GM21515 (cell line): ENCODE measurements at regions not wholly inside any gene's neighbourhood (a gene's known extent, or its start where the extent isn't known, plus 50 kb on each side); places are given as distances from the start of the nearest gene placed in this dataset.

Experiments
- ATAC-seq: cut with Tn5 transposase; IDR thresholded peaks from one replicate; pipeline ENCODE4 v1.9.1; 2021; ENCODE audit not compliant: unreplicated experiment

DNA sequence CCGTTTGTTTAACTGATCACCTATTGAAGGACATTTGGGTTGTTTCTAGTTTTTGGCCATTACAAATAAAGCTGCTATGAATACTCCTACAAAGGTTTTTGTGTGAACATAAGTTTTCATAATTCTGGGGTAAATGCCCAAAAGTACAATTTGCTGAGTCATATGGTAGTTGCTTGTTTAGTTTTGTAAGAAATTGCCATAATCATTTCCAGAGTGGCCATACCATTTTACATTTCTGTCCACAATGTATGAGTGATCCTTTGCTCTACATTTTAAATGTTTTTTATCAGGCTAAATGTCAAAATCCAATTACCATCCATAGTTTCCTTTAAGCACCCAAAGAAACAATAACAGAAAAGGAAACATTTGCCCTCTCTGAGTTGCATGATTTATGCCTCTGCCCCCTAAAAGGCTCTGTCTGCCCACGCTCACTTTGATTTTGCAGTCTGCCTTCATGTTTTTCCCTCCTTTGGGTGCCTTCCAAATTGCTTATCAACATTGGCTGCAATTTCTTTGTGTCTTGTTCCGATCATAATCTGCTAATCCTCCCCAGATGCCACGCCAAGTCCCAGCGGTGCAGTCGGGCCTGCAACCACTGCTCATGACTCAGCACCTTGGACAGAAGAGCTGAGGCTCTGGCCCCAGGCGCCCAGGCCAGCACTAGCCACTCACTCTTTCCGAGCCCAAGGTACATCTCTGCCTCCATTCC lies 339.2 kb downstream of the PIK3R1 start:
- no peak for ATAC-seq

DNA sequence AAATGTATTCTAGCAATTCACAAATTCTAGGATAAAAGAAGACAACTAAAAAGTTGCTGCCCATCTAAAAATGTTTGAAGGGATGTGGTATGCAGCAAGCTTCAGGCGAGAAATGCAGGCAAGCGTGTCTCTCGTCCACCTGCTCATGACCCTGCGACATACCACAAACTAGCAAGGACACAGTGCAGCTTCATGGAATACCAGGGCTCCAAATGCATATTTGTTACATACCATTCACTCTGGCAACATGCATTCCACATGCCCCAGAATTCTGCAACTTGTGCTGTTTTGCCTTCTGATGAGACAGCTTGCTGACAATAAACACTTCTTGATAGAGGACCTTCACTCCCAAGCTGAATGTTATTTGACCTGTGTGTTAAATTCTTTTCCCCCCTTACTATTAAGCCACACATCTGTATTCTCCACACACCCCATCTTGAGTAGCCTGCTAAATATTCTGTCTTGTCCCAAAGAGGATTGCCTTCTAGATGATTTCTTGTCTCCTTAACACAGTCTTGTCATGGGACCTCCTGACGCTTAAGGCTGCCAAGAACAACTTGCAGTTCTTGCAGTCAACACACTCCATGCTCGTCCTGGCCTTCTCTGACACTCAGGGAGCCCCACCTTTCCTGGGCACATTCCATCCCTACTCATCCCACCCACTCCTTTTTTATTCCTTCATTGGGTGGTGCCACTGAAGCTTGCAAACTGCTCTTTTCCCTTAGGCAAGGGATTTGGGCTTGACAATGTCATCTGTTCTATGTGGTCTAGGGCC lies 340.5 kb downstream of the PIK3R1 start:
- ATAC-seq = no peak

DNA sequence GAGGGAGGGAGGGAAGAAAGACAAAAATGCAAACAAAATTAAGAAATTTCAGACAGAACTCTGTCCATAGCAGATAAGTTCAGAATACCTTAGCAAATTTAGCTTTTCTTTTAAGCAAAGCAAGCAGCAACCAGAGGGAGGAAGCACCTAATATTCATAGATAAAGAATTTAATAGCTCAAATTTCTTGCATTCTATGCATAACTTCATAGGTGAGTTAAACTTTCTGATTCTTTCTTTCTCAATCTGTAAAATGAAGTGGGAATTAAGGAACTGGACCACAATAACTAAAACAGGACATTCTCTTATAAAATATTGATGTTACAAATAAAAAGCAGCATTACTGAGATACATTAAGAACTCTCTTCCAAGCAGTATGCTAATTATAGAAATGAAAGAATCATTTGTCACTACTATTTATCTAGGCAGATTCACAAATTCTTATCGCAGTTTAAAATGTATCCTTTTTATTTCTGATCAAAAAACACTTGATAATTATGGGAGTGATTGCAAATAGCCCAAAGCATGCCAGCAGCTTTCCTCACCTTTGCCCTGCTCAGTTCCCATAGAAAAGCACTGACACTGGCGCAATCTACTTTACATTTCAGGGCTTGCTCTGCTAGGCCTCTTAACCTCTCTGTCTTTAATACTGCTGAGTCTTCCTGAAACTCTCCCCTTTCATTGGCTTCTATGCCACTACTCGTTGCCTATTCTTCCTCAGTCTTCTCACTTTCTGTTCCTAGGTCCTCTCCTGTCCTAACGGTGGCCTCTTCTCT lies 341.8 kb downstream of the PIK3R1 start:
- ATAC-seq = no peak

DNA sequence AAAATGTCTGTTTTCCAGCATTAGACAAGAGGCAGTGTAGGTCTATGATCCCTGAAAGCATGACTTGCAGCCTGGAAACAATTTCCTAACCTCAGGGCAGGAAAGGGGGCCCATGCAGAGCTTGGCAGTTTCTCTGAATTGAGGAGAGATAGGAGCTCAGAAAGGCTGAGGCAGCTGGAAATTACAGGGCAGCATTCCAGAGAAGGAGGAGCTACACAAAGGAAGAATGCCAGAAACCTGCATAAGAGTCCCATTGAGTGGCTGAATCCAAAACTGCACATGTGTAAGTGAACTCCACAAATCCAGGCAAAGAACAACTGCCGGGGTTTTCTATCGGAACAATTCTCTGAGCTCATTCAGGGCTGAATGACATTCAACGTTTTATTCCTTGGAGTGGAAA lies 346.8 kb downstream of the PIK3R1 start:
- ATAC-seq = no peak

DNA sequence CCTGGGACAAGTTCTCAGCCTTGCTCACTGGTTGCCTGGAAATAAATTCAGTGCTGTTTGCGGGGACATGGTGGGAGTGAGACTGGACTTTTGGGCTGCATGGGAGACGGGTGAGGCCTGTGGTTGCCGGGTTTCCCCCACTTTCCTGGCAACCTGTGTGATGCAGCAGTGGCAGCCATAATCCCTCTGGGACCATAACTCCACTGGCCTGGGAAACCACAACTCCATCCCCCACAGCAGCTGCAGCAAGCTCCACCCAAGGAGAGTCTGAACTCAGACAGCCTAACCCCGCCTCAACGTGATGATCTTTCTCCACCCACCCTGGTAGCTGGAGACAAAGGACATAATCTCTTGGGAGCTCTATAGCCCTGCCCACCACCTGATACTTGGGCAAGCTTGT lies 349.9 kb downstream of the PIK3R1 start:
- peak; percentile 52 for ATAC-seq

DNA sequence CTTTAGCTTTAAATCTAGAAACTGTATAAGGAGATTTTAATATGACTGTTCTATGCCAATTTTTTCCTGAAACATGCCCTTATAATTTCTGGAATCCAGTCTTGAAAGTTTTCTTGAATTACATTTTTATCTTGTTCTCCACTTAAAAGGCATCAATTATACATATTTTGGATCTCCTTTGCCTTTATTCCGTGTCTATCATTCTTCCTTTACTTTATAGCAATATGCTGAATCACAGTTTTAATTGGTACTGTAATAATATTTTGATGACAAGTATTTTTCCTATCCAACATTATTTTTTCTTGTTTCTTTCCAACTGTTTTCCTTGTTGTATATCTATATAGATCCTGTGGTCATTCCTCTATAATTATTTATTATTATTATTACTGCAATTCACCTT lies 361.2 kb downstream of the PIK3R1 start:
- no peak for ATAC-seq

DNA sequence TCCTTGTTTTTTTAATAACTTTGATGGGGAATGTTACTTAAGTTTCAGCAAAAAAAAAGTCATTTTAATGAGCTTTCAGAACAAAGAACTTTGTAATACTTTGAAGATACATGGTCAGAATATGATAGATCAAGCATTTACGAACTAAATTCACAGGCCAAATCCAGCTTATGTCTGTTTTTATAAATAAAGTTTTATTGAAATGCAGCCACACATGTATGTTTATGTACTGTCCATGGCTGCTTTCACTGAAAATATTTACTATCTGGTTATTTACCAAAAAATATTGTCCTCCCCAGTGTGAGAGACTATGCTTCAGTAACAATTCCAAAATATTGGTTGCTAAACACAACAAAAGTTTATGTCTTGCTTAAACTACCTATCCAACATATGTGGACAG lies 366.7 kb downstream of the PIK3R1 start:
- no peak for ATAC-seq

DNA sequence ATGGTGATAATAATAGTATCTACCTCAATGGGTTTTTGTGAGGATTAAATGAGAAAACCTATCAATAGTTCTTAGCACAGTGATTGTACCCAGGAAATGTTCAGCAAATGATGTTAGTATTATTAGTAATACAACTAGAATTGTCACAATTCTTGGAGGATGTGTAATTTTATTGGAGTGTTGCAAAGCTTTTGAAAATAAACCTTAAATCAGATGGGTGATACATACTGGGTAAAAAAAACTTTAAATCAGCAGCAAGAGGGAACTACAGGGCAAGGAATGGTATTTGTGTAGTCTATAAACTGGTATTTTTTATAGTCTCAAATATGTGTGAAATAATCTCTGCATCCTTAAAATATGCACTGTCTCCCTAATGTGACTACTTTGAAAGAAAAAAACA lies 371.6 kb downstream of the PIK3R1 start:
- ATAC-seq = no peak

DNA sequence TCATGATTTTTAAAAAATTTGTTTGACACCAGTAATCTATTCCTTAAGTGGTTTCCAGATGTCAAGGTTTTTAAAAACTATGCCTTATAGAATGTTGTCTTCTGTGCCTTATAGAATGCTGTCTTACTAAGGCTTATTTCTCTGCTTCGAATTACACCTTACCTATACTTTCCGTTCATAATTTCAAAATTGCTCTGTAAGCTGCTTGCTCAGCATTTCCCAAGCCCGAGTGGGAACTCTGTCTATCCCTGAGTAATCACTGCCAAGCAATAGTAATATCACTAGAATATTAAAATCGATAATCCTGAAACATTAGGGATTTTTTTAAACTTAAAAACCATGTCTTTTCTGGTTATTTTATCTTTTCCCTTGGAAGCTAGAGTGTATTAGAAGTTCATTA lies 376.3 kb downstream of the PIK3R1 start:
- ATAC-seq = no peak

DNA sequence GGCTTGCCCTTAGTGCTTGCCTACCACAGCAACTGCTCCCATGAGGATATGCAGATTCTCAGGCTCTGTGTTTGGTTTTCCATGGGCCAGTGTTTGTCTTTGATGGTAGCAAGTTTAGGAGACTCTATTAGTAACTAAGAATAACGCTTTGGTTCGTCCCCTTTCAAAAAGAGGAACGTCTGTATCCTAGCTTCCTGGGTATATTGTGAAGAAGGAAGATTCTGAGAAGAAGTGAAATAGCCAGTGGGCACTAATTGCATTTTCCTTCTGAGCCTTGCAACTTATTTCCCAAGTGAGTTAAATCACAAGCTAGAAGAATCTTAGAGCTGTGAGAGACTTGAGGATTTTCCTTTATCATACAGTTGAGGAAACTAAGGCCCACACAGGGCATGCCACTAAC lies 376.8 kb downstream of the PIK3R1 start:
- ATAC-seq = no peak

DNA sequence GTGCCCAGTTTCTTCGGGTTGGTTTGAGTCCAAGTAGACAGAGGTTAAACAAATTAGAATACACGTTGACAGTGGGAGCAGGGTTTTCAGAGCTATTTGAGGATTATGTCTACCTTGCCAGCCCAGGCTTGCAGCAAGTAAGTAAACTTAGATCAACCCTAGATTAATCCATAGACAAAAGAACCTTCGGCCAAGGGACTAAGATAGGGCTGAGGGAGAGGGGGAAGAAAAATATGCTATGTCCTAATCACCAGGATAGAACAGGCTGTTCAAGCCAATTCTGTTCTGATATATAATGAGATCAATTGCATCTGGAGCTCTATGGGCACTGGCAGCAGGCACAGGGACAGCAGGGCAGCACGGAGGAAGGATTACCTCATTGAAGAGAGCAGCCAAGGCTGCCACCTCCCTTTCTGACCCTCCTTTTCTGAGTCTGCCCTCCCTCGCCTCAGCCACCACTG lies 377.7 kb downstream of the PIK3R1 start:
- ATAC-seq = no peak

DNA sequence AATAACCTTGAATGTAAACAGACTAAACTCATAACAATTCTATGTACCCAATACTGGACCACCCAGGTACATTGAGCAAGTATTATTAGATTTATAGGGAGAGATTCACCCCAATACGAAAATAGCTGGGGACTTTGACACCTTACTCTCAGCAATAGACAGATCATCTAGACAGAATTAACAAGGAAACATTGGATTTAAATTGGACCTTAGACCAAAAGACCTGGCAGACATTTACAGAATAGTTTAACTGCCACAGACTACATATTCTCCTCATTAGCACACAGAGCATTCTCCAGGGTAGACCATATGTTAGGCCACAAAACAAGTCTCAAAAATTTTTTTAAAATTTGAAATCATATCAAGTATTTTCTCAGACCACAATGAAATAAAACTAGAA lies 397.4 kb downstream of the PIK3R1 start:
- no peak for ATAC-seq

DNA sequence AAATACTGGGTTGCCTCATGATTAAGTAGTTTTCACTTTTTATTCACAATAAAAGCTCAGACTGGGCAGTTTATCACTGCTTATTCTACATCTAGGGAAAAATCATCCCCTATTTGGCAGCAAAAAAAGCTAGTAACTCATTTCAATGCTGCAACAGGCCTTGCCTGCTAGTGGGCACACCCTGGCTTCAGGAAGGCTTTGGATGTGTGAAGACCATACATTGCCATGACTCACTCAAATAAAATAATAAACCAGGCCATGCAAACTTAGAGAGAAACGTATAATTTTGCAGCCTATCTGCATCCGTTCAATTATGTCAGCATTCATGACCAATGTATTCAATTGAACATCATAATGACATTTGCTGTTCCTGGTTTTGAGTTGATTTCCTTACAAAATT lies 402.9 kb downstream of the PIK3R1 start:
- ATAC-seq = no peak

DNA sequence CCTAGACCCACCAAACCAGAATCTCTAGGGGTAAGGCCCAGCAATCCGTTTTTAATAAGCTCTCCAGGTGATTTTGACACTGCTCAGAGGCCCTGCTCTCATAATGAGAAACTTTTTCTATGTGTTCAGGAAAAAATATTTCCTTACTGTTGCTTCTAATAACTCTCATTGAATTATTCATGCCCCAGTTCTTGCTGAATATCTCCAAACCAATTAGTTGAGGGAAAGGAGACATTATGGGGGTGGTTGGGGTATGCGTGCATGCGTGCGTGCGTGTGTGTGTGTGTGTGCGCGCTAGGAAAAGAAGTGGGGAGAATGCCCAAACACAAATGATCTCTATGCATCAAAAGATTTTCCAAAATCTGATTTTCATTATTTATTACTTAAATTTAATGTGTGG lies 411.4 kb downstream of the PIK3R1 start:
- ATAC-seq = no peak

DNA sequence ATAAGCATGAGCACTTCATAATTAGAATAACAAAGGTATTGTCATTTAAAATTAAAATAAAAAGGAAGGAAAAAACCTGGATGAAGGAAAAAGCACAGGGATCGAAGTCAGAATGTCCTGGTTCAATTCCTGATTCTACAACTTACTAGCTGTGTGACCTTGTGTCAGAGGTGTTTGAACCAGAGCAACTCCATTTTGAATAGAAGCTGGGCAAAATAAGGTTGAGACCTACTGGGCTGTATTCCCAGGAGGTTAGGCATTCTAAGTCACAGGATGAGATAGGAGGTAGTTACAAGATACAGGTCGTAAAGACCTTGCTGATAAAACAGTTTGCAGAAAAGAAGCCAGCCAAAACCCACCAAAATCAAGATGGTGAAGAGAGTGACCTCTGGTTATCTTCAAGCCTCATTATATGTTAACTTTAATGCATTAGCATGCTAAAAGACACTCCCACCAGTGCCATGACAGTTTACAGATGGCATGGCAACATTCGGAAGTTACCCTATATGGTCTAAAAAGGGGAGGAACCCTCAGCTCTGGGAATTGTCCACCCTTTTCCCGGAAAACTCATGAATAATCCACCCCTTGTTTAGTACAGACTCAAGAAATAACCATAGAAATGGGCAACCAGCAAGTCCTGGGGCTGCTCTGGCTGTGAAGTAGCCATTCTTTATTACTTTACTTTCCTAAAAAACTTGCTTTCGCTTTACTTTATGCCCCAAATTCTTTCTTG lies 412.7 kb downstream of the PIK3R1 start:
- no peak for ATAC-seq

DNA sequence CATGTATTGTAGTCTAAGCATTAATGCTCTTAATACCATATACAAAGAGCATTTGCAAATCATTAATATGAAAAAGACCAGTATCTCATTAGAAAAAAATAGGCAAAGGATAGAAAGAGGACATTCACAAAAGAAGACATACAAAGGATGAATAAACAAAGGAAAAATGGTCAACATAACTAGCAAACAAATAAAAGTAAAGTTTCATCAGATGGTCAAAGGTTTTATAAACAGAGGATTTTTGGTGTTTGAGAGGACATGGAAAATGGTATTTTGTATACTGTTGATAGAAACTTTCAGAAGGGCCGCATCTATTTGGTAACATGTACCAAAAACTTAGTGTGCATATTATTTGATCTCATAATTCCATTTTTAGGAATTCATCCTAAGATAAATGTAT lies 414.8 kb downstream of the PIK3R1 start:
- ATAC-seq = no peak

DNA sequence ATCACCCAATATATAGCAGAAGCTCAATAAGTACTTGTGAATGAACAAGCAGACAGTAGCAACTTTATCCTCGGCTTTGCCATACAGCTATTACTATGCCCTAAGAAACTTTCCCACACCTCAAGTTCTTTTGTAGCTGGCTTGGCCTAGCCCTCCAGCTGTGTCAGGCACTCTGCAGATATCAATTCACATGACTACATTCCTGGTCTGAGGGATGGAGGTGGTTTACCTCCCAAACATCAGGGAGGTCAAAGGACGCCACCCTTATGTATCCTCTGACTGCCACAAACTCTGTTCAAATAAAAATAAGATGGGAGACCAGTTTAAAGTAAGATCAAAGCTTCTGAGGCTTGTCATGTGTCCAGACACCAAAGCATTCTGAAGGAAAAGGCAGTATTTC lies 416.3 kb downstream of the PIK3R1 start:
- no peak for ATAC-seq

DNA sequence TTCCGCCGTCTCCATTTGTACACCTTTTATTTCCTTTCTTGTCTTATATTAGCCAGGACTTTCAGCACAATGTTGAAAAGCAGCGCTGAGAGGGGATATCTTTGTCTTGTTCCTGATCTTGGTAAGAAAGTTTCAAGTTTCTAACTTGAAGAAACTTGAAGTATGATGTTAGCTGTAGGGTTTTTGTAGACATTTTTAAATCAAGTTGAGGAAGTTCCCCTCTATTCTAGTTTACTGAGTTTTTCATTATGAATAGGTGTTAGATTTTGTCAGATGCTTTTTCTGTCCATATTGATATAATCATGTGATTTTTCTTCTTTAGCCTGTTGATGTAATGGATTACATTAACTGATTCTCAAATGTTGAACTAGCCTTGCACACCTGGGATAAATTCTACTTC lies 425.7 kb downstream of the PIK3R1 start:
- no peak for ATAC-seq

DNA sequence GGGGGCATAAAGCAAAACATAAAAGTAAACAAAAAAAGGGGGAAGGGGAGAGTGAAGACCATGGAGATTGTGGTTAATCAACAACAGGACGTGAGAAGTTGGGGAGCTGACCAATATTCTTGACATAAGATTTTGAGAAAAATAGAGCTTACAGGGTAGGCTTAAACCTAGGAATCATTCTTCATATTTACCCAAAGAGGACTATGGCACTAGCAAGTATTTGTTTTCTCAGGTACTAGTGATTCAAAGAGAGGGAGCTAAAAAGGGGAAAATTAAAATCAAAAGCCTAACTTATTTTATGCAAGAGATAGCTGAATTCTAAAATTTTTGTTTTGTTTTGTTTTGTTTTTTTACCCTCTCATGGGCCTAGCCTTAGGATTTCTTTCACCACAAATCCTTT lies 427.5 kb downstream of the PIK3R1 start:
- no peak for ATAC-seq

DNA sequence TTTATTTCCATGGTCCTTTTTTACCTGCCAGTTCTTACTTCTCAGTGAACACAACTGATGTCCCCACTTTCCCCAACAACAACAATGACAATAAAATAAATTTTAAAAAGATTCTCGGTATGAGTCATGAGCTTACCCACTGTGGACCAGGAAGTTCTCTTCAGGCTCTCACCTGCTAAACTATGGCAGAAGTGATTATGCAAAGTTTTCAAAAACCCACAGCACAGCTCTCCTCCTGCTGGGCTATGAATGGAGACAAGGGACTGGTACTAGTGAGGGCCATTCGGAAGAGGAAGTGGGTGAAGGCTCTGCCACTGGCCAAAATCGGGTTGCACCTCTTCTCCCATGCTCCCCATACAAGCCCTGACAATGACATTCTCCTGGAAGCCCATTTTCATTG lies 429.4 kb downstream of the PIK3R1 start:
- ATAC-seq = peak; percentile 97

DNA sequence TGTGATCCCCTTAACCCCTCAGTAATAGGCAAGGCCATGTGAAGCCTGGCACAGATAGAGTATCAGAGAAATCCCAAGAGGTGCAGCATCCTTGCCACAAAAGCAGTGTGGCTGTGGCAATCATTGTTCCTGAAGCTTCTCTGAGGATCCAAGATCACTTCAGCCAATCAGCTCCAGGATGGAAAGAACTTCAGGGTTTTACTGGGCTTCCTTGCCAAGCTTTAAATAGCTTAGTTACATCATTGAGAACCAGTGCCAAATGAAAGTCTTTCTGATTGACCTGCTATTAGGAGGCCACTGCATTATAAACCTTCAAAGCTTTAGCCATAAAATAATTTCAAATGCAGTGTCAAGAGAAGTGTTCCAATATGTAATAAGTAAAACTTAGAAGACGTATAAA lies 430.6 kb downstream of the PIK3R1 start:
- ATAC-seq = no peak
